HTR-8/SVneo (cell line): ENCODE measurements at regions not wholly inside any gene's neighbourhood (a gene's known extent, or its start where the extent isn't known, plus 50 kb on each side); places are given as distances from the start of the nearest gene placed in this dataset.
"Not testable (repeated sequence)": the region's sequence is repeated elsewhere in the genome, so short reads cannot be mapped to it uniquely, and the experiment has no call there.

Experiments
- DNase-seq: peaks from one replicate; pipeline ENCODE4 v3.0.0; 2011; ENCODE audit warnings: low spot score, mixed read lengths; ENCODE audit not compliant: insufficient read length
- FAIRE-seq: peaks from 2 replicates; lab custom pipeline; 2011; peaks lifted over from hg19 to GRCh38; lab: Jason Lieb, UNC

DNA sequence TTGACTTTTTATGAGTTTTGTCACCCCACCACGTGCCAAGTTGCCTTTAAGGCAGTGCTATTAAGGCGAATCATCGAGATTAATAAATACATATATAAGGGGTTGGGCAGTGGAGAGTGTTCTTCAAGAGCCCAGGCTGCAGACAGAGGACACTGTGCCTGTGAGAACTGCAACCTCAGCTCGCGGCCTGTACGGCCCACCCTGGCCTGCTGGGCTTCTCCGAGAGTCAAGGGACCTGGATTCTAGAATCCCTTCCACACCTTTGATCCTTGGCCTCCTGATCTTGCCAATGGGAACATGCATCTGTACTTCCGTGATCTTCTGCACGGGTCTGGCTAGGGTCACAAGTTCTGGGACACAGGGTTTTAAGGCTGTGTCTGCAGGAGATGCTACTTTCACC, 54.5 kb downstream of the IRX5 start:
- FAIRE-seq, result no peak

DNA sequence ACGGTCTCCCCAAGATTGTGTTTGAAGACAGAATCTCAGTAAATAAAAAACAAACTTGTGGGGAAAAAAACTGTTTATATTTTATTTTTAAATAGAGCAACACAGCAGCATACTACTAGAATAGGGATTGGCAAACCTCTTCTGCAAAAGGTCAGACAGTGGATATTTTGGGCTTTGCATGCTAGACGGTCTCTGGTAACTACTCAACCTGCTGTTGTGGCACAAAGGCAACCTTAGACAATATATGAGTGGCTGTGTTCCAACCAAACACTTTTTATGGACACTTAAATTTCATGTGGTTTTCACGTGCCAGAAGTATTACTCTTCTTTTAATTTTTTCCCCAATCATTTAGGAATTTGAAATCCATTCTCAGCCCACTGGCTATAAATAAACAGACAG, 55.0 kb downstream of the IRX5 start:
- no peak for DNase-seq
- no peak for FAIRE-seq

More for the DNA sequence above, 54.5 kb downstream of the IRX5 start:
- no peak for DNase-seq

DNA sequence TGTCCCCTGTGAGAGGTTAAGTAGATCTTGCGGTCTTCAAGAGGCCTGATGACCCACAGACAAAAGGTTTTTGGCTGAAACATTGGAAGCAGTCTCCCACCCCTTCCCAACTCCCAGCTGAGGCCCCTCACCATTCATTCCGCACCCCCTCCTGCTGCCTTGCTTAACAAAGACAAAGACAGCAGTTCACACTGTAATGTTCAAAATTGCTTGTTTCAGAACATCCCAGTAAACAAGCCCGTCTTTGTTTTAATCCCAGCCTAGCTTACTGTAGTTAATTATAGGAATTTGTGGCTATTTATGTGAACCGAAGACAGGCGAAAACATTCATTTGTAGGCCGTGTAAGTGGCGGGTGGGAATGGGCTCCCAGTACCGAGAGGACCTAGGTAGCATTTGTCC, 55.7 kb downstream of the IRX5 start:
- no peak for DNase-seq

DNA sequence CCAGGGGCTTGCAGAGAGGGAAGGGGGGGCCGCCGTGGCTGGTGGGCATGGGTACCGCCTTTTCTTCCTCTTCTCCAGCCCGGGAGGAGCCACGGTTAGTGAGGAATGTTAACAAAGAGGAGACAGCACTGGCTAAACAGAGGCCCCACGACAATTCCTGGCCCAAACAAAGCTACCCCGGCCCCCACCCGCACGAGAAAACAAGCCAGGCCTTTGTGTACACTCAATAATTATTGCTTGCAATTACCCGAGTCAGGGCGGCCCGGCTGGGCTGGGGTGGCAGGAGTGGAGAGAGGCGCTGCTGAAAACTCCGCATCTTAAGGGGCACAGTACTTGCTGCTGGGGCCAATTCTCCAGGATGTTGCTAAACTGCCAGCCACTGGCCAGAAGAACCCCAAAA, 56.4 kb downstream of the IRX5 start:
- FAIRE-seq (no peak), DNase-seq (no peak)

More for the DNA sequence above, 55.7 kb downstream of the IRX5 start:
- no peak for FAIRE-seq

DNA sequence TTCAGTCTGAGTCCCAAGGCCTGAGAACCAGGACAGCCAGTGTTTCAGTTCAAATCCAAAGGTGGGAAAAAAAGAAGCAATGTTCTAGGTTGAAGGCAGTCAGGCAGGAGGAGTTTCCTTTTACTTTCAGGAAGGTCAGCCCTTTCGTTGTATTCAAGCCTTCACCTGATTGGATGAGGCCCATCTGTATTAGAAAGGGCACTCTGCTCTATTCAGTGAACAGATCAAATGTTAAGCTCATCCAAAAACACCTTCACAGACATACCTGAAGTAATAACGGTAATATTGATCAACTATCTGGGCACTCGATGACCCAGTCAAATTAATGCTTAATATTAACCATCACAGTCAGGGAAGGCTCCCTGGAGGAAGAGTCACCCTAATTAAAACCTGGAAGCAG, 60.9 kb downstream of the IRX5 start:
- FAIRE-seq, result no peak
- DNase-seq, result no peak

DNA sequence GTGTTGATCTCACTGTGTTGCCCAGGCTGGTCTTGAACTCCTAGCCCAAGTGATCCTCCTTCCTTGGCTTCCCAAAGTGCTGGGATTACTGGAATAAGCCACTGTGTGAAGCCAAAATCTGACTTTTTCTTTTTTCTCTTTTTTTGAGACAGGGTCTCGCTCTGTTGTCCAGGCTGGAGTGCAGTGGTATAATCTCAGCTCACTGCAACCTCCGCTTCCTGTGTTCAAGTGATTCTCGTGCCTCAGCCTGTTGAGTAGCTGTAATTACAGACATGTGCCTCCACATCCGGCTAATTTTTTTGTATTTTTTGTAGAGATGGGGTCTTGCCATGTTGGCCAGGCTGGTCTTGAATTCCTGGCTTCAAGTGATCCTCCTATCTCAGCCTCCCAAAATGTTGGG, 61.3 kb downstream of the IRX5 start:
- not testable (repeated sequence) for DNase-seq, FAIRE-seq

DNA sequence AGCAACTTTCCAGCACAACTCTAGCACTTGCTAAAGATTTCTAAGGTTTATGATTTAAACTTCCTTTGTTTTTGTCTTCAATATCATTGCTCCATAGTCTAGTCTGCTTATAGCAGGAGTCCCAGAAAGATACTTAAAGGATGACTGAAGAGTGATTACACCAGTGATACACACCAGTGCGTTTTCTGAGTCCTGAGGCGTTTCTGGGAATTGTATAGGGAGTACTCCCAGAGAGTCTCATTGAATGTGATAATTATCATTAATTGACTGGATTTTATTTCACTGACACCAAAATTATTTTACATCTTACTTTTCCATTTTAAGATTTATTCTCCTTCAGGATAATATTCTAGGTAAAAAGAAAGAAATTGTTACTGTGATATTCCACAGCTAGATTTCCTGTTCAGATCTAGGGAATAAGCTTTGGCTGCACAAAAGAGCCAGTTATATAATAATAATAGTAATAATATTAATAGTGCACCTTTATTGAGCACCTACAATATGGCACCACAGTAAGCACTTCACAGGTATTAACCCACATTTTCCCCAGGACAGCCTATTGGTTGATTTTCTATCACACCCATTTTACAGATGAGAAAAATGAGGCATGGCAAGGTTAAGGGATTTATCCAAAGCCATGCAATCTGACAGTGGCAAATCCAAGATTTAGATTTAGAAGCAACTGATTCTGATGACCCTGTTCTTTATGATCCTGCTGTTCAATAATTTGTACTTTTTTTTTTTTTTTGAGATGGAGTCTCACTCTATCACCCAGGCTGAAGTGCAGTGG, 62.6 kb downstream of the IRX5 start:
- DNase-seq, result no peak

DNA sequence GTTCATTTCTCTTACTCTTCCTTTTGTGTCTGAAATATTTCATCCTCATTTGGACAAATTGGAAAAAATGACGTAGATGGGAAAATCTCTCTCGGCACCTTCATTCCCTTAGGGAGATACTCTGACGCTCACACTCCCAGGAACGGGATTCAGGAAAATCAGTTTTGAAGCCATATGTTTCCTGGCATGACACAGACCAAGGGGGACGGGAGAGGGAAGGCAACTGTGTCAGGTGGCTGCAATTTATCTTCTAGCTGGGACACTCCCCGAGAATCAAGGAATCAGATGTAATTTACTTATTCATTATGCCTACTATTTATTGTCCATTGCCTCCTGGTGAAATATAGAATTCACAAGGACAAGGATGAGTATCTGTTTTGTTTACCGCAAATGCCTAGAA, 65.5 kb downstream of the IRX5 start:
- DNase-seq (no peak), FAIRE-seq (no peak)

More for the DNA sequence above, 62.6 kb downstream of the IRX5 start:
- no peak for FAIRE-seq

DNA sequence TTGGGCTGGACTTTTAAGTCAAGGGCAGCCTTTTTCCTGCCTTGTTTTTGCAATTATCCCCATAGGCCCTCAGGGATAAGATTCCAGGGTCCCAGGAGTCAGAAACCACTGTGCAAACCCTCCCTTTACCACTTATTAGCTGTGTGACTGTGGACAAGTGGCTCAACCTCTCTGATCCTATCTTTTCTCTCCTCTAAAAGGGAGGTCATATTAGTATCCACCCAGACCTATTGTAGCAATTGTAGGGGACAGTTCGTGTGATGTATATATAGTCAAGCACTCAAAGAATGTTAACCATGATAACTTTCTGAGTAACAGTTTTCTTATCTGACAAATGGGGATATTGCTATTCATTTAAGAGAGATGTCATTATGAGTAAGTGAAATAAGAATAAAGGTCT, 68.2 kb downstream of the IRX5 start:
- FAIRE-seq, result no peak

DNA sequence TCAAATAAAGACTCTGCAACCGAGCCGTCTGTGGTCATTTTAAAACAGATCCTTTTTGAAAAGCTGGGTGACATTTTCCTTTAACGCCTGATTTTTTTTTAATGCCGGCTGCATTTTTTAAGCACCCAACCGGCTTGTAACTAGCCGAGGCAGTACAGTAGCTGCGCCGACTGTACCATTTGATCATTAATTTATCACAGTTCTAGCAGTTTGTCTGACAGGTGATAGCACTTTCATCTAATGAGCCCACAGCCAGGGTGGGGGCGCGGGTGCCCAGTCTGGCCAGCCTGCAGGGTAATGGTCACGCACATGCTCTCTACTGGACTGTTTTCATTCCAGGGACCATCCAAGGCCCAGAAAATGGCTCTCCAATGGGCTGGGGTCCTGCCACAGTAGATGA, 68.8 kb downstream of the IRX5 start:
- FAIRE-seq, result no peak

More for the DNA sequence above, 68.2 kb downstream of the IRX5 start:
- DNase-seq, result no peak

DNA sequence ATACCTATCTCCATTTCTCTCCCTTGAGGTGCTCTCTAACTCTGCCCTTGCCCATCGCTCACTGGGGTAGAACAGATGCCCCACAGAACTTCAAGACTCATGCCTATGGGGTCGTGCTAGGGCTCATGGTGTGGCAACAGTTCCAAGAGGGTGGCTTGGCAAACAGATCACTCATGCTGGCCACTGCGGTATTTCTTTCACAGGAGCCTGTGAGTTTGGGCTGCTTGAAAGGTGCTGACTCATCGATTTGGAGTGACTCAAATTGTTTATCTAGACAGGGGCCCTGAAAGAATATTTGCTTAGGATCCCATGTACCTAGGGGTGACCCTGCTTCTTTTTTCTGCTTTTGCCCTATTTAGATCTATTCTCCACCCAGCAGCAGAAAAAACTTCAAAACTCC, 69.9 kb downstream of the IRX5 start:
- no peak for DNase-seq
- no peak for FAIRE-seq

More for the DNA sequence above, 68.8 kb downstream of the IRX5 start:
- no peak for DNase-seq

DNA sequence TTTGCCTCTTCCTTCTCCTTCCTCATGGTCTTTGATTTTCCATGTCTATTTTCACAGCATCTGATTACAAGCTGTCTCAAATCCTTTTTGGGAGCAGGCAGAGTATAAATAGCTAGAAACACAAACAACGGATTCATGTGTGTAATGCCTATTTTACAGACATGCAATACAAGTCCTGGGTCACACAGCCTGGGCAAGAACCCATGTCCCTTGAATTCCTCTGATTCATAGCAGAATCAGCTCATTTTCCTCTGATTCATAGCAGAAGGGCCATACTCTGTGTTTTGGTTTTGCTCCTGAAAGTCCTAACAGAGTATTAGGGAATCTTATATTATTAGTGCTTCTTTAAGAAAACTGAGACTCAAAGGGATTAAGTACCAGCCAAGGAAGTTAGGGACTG, 71.3 kb downstream of the IRX5 start:
- no peak for DNase-seq
- FAIRE-seq, result no peak

DNA sequence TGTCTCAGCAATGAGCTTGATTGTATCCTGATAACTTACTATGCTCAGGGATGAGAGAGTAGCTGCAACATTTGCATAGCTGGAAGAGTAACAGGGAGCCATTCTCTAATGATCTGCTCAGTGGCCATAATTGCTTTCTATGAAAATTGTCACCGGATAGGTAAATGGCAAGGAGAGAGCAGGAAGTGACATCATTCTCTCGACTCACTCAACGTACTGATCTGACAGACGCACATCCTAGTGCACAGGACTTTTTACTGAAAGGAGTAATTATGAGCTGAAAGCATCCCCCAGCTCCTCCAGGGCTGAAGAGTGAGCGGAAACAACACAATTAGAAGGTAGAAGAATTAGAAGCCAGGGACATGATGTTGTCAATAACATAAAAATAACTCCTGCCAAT, 71.8 kb downstream of the IRX5 start:
- FAIRE-seq, result no peak
- DNase-seq, result no peak

DNA sequence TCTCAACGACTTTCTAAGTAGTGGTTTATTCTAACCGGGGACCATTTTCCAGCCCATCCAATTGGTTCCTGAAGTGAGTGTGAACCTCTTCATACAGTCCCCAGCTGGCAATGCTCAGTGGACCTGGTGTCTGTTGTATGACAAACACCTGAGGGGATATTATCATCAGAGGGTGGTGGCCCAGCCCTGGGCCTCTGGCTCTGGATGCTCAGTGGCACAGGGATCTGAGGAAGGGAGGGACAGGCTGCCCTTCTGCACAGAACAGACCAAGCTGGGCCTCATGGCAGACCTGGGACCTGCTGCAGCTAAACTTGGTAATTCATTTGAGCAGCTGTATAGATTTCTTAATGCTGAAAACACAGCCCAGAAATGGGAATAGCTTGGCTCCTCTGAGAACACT, 72.6 kb downstream of the IRX5 start:
- DNase-seq (no peak), FAIRE-seq (no peak)

DNA sequence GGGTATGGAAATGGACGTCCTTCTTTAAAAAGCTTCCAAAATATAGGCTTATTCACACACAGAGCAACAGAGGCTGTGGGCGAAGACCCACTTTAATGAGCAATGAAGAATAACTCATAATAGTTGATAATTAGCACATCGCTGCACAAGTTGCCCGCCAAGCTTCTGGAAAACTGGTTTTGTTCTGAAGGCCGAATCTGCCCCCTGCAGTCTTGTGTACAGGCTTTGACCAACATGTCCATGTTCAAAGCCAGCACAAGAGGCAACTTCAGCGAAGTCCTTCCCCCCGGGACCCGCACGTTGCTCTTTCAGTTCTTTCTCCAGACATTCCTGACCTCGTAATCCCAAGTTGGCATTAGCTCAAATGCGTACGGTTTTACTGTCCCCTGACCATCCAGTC, 73.3 kb downstream of the IRX5 start:
- no peak for FAIRE-seq
- no peak for DNase-seq

DNA sequence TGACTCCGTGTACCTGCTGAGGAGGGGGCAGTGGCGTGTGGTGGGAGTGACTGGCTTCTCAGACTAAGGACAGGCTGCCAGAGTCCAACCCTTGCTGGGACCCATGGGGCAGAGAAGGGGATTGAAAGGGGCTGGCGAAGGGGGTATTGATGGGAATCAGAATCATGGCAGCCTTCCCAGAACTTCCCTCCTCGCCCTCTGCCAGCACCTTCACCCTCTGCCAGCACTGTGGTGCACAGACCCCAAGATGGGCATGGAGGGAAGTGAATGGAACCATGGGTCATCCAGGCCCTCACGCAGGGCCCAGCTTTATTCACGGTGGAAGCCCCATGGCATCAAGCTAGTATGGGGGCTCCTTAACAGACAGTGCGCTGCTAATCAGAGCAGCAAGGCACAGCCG, 76.8 kb downstream of the IRX5 start:
- no peak for FAIRE-seq

DNA sequence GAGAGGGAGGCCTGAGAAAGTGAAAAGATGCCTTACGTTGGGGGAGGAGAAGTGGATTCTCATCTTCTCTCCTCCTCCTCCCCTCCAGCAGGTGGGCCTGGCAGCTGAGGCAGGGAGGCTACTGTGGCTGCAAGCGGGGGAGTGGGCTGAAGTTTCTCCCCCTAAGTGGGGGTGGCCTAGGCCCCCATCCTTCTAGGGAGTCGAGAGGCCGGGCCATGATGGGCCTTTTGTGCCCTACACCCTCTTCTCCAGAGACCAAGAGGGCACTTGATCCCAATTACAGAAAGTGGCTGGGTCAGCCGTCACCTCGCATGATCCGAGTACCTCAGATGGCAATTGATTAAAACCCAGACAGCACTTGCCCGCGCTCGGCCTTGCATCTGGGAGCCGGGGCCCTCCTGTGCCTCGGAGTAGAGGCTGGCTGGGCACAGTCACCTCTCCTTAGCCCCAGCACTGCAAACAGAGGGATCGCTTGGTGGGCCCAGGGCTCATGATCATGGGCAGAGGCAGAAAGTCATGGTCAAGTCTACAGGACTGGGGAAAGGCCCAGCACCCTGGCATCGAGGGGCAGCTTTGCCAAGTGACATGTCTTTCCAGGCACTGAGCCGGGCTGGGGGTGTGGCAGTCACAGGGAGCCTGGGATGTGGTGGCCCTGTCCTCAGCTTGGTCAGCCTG, 78.3 kb downstream of the IRX5 start:
- FAIRE-seq, result no peak

More for the DNA sequence above, 76.8 kb downstream of the IRX5 start:
- DNase-seq, result no peak

DNA sequence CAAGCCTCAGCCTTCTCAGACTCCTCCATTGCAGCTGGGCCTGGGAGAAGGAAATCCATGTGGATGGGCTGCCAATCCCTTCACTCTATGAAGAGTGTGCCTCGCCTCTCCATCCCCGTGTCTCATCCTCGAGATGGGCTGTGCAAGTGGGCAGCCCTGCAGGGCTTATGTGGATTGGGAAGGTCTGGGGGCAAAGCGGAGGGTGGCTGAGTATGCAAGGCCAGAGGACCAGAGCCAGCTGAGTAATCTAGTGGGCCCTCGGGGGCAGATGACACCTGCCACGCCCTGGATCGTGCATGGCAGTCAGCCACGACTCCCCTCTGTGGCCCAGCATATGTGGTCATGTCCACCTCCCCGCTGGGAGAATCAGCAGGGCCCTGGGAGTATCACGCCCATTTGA, 78.9 kb downstream of the IRX5 start:
- no peak for FAIRE-seq
- DNase-seq, result no peak

More for the DNA sequence above, 78.3 kb downstream of the IRX5 start:
- no peak for DNase-seq

DNA sequence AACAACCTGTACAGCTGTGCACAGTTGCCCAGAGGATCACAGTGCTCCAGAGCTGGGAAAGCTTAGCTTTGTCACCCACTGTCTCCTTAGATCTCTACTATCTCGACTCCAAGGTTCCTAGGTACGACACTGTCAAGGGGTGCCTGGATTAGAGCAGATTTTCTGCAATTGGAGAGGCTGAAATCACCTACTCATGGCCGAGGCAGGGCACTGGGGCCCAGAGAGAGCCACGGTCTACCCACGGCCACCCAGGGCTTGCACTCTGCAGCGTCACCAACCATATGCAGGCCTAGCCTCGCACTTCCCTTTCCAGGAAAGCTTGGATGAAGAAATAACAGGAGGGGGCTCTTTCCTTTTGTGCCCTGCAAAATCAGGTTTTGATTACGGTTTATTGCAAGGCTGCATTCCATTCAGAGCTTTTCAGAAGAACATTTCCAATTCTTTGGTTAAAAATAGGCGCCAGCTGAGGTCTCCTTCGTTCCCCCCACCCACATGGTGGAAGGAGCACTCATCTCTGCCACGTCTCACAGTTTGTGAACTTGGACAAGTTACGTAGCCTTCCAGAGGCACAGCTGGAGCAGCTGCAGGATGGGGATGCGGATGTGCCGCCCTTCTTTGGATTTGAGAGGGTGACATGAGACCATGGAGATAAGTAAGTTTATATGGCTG, 80.0 kb downstream of the IRX5 start:
- FAIRE-seq, result no peak
- DNase-seq, result no peak

DNA sequence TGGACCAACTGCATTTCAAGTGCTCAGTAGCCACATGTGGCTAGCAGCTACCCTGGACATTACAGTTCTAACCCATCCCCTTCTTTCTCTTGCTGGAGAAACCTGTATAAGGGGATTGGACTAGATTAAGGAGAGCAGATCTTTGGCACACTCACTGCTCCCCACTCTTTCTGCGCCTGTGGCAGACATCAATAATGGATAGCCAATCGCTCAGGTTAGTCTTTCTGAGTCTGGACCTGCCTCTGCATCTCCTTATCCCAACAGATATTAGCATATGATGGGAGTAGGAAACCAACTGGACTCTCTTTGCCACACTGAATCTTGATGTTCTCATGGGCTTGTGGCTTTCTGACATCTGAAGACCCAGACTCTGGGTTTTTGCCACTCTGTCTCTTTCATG, 81.7 kb downstream of the IRX5 start:
- DNase-seq (no peak), FAIRE-seq (no peak)

DNA sequence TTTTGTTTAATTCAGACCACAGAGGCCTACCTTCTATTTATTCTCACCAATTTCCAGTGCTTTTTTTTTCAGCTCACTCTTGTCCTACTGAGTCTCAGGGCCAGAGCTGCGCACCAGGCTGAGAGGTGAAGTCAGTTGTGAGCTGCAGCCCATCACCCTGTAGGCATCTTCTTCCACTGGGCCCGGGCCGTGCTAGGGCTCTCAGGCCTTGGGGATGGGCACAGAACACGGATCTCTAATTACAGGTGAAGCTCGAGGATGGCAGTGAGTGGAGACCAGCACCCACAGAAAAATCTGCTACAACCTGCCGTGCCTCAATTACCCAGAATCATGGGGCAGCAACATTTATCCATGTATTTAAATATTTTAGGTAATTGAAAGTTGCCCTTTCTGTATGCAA, 82.1 kb downstream of the IRX5 start:
- DNase-seq, result no peak
- FAIRE-seq, result no peak
